Kidney epithelial cell (primary cell): ENCODE measurements at regions not wholly inside any gene's neighbourhood (a gene's known extent, or its start where the extent isn't known, plus 50 kb on each side); places are given as distances from the start of the nearest gene placed in this dataset.

Experiments
- DNase-seq: peaks from one replicate; pipeline ENCODE4 v3.0.0-alpha.2; 2010; ENCODE audit warnings: low read depth
- H3K27me3 ChIP-seq: 2 replicates; pipeline ENCODE4 v1.6.0; 2011; ENCODE audit warnings: low read length; ENCODE audit not compliant: control insufficient read depth, insufficient read depth
- H3K36me3 ChIP-seq: 2 replicates; pipeline ENCODE4 v1.5.1; 2011; ENCODE audit warnings: low read length; ENCODE audit not compliant: control insufficient read depth, insufficient read depth
- H3K4me3 ChIP-seq: 2 replicates; pipeline ENCODE4 v1.5.1; 2011; ENCODE audit warnings: low read depth, mild to moderate bottlenecking, control low read depth, low read length
- TF ChIP-seq, protein P1 (sequence below): IDR thresholded peaks from 2 replicates; pipeline ENCODE4 v1.5.1; 2011; ENCODE audit warnings: mild to moderate bottlenecking, moderate library complexity, low read length, control low read depth, inconsistent platforms; ENCODE audit not compliant: insufficient read depth, poor library complexity, severe bottlenecking

DNA sequence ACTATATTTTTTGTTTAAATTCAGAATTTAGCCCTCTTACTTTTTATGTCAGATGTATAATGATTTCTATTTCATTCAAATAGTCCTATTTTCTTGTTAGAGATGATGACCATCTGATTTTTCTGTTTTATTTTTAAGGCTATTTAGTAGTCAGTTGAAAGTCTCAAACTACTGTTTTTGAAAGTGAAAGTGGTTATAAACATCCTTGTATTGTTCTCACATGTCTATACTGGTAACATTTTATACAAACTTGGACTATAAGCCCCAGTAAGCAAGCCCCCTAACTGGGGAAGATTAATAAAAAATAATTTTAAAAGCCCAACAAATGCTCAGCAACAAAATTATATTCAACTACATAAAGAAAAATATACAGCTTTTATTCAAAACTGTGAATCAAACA lies 271.3 kb upstream of the RGS18 start:
- no peaks in the 10 kb centered on the region for H3K36me3 ChIP-seq
- DNase-seq: no peak
- H3K4me3 ChIP-seq: no peak overlapping the region
- H3K27me3 ChIP-seq: no peaks in the 10 kb centered on the region
- TF ChIP-seq, protein P1, sequence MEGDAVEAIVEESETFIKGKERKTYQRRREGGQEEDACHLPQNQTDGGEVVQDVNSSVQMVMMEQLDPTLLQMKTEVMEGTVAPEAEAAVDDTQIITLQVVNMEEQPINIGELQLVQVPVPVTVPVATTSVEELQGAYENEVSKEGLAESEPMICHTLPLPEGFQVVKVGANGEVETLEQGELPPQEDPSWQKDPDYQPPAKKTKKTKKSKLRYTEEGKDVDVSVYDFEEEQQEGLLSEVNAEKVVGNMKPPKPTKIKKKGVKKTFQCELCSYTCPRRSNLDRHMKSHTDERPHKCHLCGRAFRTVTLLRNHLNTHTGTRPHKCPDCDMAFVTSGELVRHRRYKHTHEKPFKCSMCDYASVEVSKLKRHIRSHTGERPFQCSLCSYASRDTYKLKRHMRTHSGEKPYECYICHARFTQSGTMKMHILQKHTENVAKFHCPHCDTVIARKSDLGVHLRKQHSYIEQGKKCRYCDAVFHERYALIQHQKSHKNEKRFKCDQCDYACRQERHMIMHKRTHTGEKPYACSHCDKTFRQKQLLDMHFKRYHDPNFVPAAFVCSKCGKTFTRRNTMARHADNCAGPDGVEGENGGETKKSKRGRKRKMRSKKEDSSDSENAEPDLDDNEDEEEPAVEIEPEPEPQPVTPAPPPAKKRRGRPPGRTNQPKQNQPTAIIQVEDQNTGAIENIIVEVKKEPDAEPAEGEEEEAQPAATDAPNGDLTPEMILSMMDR: no peak

DNA sequence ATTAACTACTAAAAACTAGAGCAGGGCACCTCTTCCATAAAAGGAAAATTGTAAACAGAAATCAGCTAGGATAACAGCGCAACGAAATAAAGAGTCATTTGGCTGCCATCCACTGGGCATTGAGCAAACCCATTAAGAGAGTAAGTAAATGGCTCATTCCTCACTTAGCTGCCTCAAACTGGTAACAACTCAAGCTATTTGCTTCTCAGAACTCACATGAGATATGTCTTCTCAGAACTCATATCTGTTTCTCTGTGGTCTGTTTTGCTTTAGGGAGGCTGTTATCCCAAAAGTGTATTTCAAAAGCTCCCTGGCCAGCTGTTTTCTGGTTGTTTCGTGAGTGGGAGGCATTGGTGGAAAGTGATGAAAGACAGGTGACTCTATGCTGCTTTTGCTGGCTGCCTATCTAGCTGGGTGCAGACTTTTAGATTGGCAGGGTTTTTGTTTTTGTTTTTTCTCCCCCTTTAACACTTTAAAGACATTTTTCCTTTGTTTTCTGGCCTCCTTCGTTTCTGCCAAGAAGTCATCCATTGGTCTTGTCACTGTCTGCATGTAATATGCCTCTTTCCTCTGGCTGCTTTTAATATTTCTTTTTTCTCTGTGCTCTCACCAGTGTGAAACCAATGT lies 269.2 kb upstream of the RGS18 start:
- Histone ChIP-seq H3K27me3 (no peaks in the 10 kb centered on the region), H3K36me3 (no peaks in the 10 kb centered on the region), H3K4me3 (no peak overlapping the region)
- no peak for DNase-seq
- TF ChIP-seq, protein P1: no peak

DNA sequence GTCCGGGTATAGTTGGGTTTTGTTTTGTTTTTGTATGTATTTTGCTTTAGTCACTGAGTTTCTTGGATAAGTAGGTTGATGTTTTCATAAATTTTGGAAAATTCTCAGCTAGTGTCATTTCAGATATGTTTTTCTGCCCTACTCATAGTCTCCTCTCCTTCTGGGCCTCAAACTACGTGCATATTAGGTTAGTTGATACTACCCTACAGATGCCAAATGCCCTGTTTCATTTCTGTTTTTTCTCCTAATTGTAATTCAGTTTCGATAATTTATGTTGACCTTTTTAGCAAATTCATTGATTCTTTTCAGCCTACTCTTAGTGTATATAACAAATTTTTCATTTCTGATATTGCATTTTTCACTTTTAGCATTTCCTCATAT lies 268.6 kb upstream of the RGS18 start:
- H3K4me3 ChIP-seq: no peak overlapping the region
- H3K27me3 ChIP-seq: no peaks in the 10 kb centered on the region
- H3K36me3 ChIP-seq: no peaks in the 10 kb centered on the region
- TF ChIP-seq, protein P1: no peak
- DNase-seq: no peak

DNA sequence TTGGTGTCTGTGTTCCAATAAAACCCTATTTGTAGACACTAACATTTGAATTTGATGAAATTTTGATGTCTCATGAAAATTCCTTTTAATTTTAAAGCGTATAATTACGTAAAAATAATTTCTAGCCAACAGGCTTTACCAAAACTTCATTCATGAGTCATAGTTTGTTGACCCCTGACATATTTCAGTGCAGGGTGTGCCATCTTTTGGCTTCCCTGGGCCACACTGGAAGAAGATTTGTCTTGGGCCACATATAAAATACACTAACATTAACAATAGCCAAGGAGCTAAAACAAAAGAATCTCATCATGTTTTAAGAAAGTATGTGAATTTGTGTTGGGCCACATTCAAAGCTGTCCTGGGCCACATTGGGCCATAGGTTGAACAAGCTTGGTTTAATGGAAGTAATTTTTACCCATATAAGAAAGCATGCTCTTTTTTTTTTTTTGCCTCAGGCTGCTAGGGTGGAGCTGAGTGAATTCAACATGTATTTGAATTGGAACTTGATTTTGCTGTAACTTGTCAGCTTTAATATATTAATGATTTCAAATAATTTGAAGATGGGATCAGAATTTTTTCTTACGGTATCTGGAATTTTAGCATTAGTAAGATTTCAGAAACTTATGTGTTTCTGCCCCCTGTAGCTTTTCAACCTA lies 267.7 kb upstream of the RGS18 start:
- Histone ChIP-seq H3K4me3 (no peak overlapping the region), H3K36me3 (no peaks in the 10 kb centered on the region), H3K27me3 (no peaks in the 10 kb centered on the region)
- TF ChIP-seq, protein P1: no peak
- DNase-seq: no peak

DNA sequence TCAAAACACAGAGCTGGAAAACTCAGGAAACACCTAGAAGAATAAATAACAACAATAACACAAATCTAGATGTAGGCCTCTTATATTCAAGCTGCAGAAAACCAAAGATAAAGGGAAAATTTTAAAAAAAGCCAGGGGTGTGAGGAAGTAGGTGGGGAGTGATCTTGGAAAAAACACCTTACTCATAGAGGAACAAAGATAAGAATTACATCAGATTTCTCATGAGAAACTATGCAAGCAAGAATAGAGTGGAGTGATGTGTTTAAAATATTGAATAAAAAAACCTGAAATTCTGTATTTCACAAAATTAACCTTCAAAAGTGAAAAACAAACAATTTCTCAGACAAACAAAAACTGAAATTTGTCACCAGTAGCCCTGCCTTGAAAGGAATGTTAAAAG lies 265.5 kb upstream of the RGS18 start:
- Histone ChIP-seq H3K27me3 (no peaks in the 10 kb centered on the region), H3K36me3 (no peaks in the 10 kb centered on the region), H3K4me3 (no peak overlapping the region)
- TF ChIP-seq, protein P1: no peak
- no peak for DNase-seq

DNA sequence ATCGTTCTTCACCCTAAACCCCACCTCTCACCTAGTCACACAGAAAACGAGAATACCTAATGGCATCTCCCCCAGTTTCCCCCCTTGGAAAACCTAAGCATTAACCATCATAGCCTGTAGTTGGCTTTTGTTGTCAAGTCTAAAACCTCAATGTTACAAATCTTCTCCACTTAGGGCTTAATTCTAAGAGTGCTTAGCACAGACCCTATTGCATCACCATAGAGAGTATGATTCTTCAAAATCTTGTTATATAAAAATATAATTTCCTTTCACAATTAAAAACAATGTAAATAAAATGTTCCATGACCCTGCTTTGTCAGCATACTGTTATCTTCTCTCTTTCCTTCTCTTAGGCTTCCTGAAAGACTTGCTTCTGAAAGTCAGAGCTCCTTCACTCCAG lies 263.2 kb upstream of the RGS18 start:
- DNase-seq: no peak
- TF ChIP-seq, protein P1: no peak
- Histone ChIP-seq H3K27me3 (no peaks in the 10 kb centered on the region), H3K4me3 (no peak overlapping the region), H3K36me3 (no peaks in the 10 kb centered on the region)
